ENCODE measurements at regions not wholly inside any gene's neighbourhood (a gene's known extent, or its start where the extent isn't known, plus 50 kb on each side); places are given as distances from the start of the nearest gene placed in this dataset.

- Histone ChIP-seq H3K4me1 (ENCODE audit: insufficient read depth, low read length) (peaks cover 30% of the 10 kb centered on the region), H3K9me3 (ENCODE audit: insufficient read depth, low read length, severe bottlenecking) (no peaks in the 10 kb centered on the region), H3K9ac (ENCODE audit: low read depth, low read length) (no peak overlapping the region), H3K79me2 (ENCODE audit: insufficient read depth, low read length) (no peaks in the 10 kb centered on the region), H3K27ac (ENCODE audit: low read length) (peak overlapping the region; percentile 44), H4K20me1 (ENCODE audit: insufficient read depth, low read length) (no peaks in the 10 kb centered on the region), H2AFZ (ENCODE audit: low read depth, low read length) (no peak overlapping the region), H3K4me2 (ENCODE audit: insufficient read depth, low read length) (no peak overlapping the region), H3K36me3 (ENCODE audit: insufficient read depth, low read length) (no peaks in the 10 kb centered on the region), H3K27me3 (ENCODE audit: insufficient read depth, low read length, poor library complexity) (no peaks in the 10 kb centered on the region), H3K4me3 (ENCODE audit: low read depth in 1 of 2, low read length in 2 of 2) (no peak overlapping the region)
- TF ChIP-seq, protein P1, sequence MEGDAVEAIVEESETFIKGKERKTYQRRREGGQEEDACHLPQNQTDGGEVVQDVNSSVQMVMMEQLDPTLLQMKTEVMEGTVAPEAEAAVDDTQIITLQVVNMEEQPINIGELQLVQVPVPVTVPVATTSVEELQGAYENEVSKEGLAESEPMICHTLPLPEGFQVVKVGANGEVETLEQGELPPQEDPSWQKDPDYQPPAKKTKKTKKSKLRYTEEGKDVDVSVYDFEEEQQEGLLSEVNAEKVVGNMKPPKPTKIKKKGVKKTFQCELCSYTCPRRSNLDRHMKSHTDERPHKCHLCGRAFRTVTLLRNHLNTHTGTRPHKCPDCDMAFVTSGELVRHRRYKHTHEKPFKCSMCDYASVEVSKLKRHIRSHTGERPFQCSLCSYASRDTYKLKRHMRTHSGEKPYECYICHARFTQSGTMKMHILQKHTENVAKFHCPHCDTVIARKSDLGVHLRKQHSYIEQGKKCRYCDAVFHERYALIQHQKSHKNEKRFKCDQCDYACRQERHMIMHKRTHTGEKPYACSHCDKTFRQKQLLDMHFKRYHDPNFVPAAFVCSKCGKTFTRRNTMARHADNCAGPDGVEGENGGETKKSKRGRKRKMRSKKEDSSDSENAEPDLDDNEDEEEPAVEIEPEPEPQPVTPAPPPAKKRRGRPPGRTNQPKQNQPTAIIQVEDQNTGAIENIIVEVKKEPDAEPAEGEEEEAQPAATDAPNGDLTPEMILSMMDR (IDR thresholded peaks at IDR 0.05; ENCODE audit: borderline replicate concordance, extremely low read depth, low read length, poor library complexity, severe bottlenecking) = no peak
- TF ChIP-seq EZH2 (IDR thresholded peaks at IDR 0.05; ENCODE audit: borderline replicate concordance, low read depth, low read length, severe bottlenecking) = no peak
- DNase-seq (no peak), ATAC-seq (ENCODE audit: insufficient read depth, low read depth) (peak; percentile 10; the same call in 1 of the 3 replicates)
Observed at GRCh38 chr3:56986347-56986746, 74.1 kb upstream of the SPATA12 start.

DNA sequence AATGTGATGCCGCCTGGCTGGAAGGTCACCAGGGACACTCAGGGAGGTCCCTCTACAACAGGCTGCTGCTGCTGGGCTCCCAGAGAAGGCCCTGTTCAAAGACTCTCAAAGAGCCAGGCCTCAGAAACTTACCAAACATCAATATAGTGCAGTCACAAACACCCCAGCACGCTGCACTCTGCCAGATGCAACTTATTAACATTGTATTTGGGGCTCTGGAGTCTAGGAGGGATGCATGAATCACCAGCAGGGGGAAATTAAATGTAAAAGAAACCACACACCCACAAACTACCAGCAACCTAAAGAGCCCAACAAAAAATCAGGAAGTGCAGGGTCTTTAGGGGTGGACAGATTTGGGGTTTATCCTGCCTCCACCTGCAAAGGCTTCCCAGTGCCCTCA lies 74.6 kb upstream of the SPATA12 start:
- 0 out of 2 replicates have a peak overlapping the region, but pooled peaks have one; percentile 1 for H3K9ac ChIP-seq (ENCODE audit: low read depth, low read length)
- H2AFZ ChIP-seq (ENCODE audit: low read depth, low read length) = no peak overlapping the region
- no peaks in the 10 kb centered on the region for H3K9me3 ChIP-seq (ENCODE audit: insufficient read depth, low read length, severe bottlenecking)

DNA sequence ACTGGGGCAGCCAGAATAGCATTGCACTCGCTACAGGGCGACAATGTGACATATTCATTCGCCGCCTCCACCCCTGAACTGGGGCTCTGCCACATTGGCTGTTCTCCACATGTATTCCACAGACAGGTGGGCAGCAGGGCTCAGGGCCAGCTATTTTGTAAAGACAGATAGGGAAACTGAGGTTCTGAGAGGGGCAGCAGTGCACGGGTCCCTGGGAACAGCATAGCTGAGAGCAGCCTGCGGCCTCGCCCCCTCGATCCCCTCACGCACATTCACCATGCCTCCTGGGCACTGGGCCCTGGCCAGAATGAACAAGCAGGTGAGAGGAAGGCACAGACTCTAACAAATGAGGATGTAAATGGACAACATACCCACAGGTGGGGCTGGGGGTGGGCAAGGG lies 75.0 kb upstream of the SPATA12 start:
- H3K79me2 ChIP-seq (ENCODE audit: insufficient read depth, low read length) = no peaks in the 10 kb centered on the region
- no peak overlapping the region for H3K4me3 ChIP-seq (ENCODE audit: low read depth in 1 of 2, low read length in 2 of 2)
- H3K9me3 ChIP-seq (ENCODE audit: insufficient read depth, low read length, severe bottlenecking) = no peaks in the 10 kb centered on the region
- no peaks in the 10 kb centered on the region for H3K36me3 ChIP-seq (ENCODE audit: insufficient read depth, low read length)
- H3K9ac ChIP-seq (ENCODE audit: low read depth, low read length) = 0 out of 2 replicates have a peak overlapping the region, but pooled peaks have one; percentile 1
- peak overlapping the region; percentile 44 for H3K27ac ChIP-seq (ENCODE audit: low read length)
- DNase-seq (no peak), ATAC-seq (ENCODE audit: insufficient read depth, low read depth) (no peak)
- no peak overlapping the region for H3K4me2 ChIP-seq (ENCODE audit: insufficient read depth, low read length)
- H4K20me1 ChIP-seq (ENCODE audit: insufficient read depth, low read length) = no peaks in the 10 kb centered on the region
- H3K27me3 ChIP-seq (ENCODE audit: insufficient read depth, low read length, poor library complexity) = no peaks in the 10 kb centered on the region
- TF ChIP-seq, protein P1 (IDR thresholded peaks at IDR 0.05; ENCODE audit: borderline replicate concordance, extremely low read depth, low read length, poor library complexity, severe bottlenecking) = no peak
- no peak for TF ChIP-seq EZH2 (IDR thresholded peaks at IDR 0.05; ENCODE audit: borderline replicate concordance, low read depth, low read length, severe bottlenecking)
- H2AFZ ChIP-seq (ENCODE audit: low read depth, low read length) = no peak overlapping the region
- H3K4me1 ChIP-seq (ENCODE audit: insufficient read depth, low read length) = peaks cover 30% of the 10 kb centered on the region

More for the DNA sequence above, 74.6 kb upstream of the SPATA12 start:
- ATAC-seq (ENCODE audit: insufficient read depth, low read depth) = peak; percentile 82
- Histone ChIP-seq H4K20me1 (ENCODE audit: insufficient read depth, low read length) (no peaks in the 10 kb centered on the region), H3K4me3 (ENCODE audit: low read depth in 1 of 2, low read length in 2 of 2) (no peak overlapping the region), H3K27ac (ENCODE audit: low read length) (peak overlapping the region; percentile 44), H3K79me2 (ENCODE audit: insufficient read depth, low read length) (no peaks in the 10 kb centered on the region), H3K36me3 (ENCODE audit: insufficient read depth, low read length) (no peaks in the 10 kb centered on the region), H3K4me1 (ENCODE audit: insufficient read depth, low read length) (peaks cover 30% of the 10 kb centered on the region), H3K4me2 (ENCODE audit: insufficient read depth, low read length) (no peak overlapping the region), H3K27me3 (ENCODE audit: insufficient read depth, low read length, poor library complexity) (no peaks in the 10 kb centered on the region)
- no peak for TF ChIP-seq EZH2 (IDR thresholded peaks at IDR 0.05; ENCODE audit: borderline replicate concordance, low read depth, low read length, severe bottlenecking)
- TF ChIP-seq, protein P1 (IDR thresholded peaks at IDR 0.05; ENCODE audit: borderline replicate concordance, extremely low read depth, low read length, poor library complexity, severe bottlenecking) = peak; percentile 49
- peak; percentile 49 for DNase-seq

GRCh38 chr3:56983427-56983826 lies 77.0 kb upstream of the SPATA12 start:
- TF ChIP-seq, protein P1 (IDR thresholded peaks at IDR 0.05; ENCODE audit: borderline replicate concordance, extremely low read depth, low read length, poor library complexity, severe bottlenecking) = no peak
- no peak for TF ChIP-seq EZH2 (IDR thresholded peaks at IDR 0.05; ENCODE audit: borderline replicate concordance, low read depth, low read length, severe bottlenecking)
- H3K4me2 ChIP-seq (ENCODE audit: insufficient read depth, low read length) = no peak overlapping the region
- H3K9ac ChIP-seq (ENCODE audit: low read depth, low read length) = no peak overlapping the region
- DNase-seq = no peak
- H3K4me1 ChIP-seq (ENCODE audit: insufficient read depth, low read length) = peaks cover 22% of the 10 kb centered on the region
- H3K36me3 ChIP-seq (ENCODE audit: insufficient read depth, low read length) = no peaks in the 10 kb centered on the region
- no peaks in the 10 kb centered on the region for H3K79me2 ChIP-seq (ENCODE audit: insufficient read depth, low read length)
- H4K20me1 ChIP-seq (ENCODE audit: insufficient read depth, low read length) = no peaks in the 10 kb centered on the region
- H3K27me3 ChIP-seq (ENCODE audit: insufficient read depth, low read length, poor library complexity) = no peaks in the 10 kb centered on the region
- no peak overlapping the region for H3K27ac ChIP-seq (ENCODE audit: low read length)
- H3K4me3 ChIP-seq (ENCODE audit: low read depth in 1 of 2, low read length in 2 of 2) = no peak overlapping the region
- no peak for ATAC-seq (ENCODE audit: insufficient read depth, low read depth)
- H3K9me3 ChIP-seq (ENCODE audit: insufficient read depth, low read length, severe bottlenecking) = no peaks in the 10 kb centered on the region
- H2AFZ ChIP-seq (ENCODE audit: low read depth, low read length) = no peak overlapping the region
